HEK293 (cell line): ENCODE measurements at regions not wholly inside any gene's neighbourhood (a gene's known extent, or its start where the extent isn't known, plus 50 kb on each side); places are given as distances from the start of the nearest gene placed in this dataset.

Experiments used
- BCL11A ChIP-seq: fragments of 450-650 bp; formaldehyde crosslinking; IDR thresholded peaks from 2 replicates; pipeline ENCODE4 v1.5.1; 2016; ENCODE audit warnings: low read depth, missing biosample characterization, missing genetic modification characterization
- SETDB1 ChIP-seq: IDR thresholded peaks from one replicate; pipeline ENCODE4 v1.6.1; 2017; ENCODE audit warnings: mild to moderate bottlenecking, low read length, moderate library complexity, mixed read lengths; ENCODE audit not compliant: insufficient read length
- ZNF473 ChIP-seq: fragments of 450-650 bp; formaldehyde crosslinking; IDR thresholded peaks from 2 replicates; pipeline ENCODE4 v1.5.1; 2017; ENCODE audit warnings: missing biosample characterization, missing genetic modification characterization
- ZNF514 ChIP-seq: fragments of 450-650 bp; formaldehyde crosslinking; IDR thresholded peaks from 2 replicates; pipeline ENCODE4 v1.5.1; 2016; ENCODE audit warnings: missing biosample characterization, missing genetic modification characterization
- ZNF596 ChIP-seq: fragments of 450-650 bp; IDR thresholded peaks from 2 replicates; pipeline ENCODE4 v1.5.0; 2018; ENCODE audit warnings: missing biosample characterization, mild to moderate bottlenecking, missing genetic modification characterization, moderate library complexity
- ZNF629 ChIP-seq: fragments of 450-650 bp; formaldehyde crosslinking; IDR thresholded peaks from 2 replicates; pipeline ENCODE4 v1.5.1; 2017; ENCODE audit warnings: missing biosample characterization, missing genetic modification characterization
- ZNF670 ChIP-seq: fragments of 450-650 bp; formaldehyde crosslinking; IDR thresholded peaks from 2 replicates; pipeline ENCODE4 v1.5.1; 2016; ENCODE audit warnings: missing biosample characterization, missing genetic modification characterization, low read depth
- ZNF785 ChIP-seq: fragments of 450-650 bp; formaldehyde crosslinking; IDR thresholded peaks from 2 replicates; pipeline ENCODE4 v1.5.1; 2016; ENCODE audit warnings: missing biosample characterization, missing genetic modification characterization
- TF ChIP-seq, protein P1 (sequence below): fragments of 450-650 bp; formaldehyde crosslinking; IDR thresholded peaks from 2 replicates; pipeline ENCODE4 v1.5.1; 2016; ENCODE audit warnings: missing biosample characterization, missing genetic modification characterization
- TF ChIP-seq, protein P2 (sequence below): fragments of 450-650 bp; formaldehyde crosslinking; IDR thresholded peaks from 2 replicates; pipeline ENCODE4 v1.5.1; 2016; ENCODE audit warnings: missing biosample characterization, missing genetic modification characterization
- TF ChIP-seq, protein P3 (sequence below): fragments of 450-650 bp; formaldehyde crosslinking; IDR thresholded peaks from 2 replicates; pipeline ENCODE4 v1.5.1; 2016; ENCODE audit warnings: missing biosample characterization, missing genetic modification characterization

DNA sequence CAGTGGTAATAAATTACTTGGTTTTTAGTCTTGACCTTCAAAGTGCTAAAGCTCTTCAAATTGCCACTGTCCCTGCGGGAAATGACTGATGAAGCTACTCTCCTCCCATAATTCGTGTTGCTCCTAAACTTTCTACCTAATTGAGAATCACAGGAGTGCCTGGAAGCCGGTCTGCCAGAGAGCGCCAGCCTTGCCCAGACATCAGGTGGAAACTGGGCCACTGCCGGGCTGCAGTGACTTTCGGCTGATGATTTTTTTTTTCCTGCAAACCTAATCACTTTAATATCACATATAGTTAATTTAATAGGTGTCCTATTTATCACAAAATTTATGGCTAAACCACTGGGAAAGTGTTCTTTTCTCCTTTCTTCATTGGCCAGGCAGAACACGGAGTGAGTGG, 59.6 kb upstream of the UBE3C start:
- TF ChIP-seq, protein P1, sequence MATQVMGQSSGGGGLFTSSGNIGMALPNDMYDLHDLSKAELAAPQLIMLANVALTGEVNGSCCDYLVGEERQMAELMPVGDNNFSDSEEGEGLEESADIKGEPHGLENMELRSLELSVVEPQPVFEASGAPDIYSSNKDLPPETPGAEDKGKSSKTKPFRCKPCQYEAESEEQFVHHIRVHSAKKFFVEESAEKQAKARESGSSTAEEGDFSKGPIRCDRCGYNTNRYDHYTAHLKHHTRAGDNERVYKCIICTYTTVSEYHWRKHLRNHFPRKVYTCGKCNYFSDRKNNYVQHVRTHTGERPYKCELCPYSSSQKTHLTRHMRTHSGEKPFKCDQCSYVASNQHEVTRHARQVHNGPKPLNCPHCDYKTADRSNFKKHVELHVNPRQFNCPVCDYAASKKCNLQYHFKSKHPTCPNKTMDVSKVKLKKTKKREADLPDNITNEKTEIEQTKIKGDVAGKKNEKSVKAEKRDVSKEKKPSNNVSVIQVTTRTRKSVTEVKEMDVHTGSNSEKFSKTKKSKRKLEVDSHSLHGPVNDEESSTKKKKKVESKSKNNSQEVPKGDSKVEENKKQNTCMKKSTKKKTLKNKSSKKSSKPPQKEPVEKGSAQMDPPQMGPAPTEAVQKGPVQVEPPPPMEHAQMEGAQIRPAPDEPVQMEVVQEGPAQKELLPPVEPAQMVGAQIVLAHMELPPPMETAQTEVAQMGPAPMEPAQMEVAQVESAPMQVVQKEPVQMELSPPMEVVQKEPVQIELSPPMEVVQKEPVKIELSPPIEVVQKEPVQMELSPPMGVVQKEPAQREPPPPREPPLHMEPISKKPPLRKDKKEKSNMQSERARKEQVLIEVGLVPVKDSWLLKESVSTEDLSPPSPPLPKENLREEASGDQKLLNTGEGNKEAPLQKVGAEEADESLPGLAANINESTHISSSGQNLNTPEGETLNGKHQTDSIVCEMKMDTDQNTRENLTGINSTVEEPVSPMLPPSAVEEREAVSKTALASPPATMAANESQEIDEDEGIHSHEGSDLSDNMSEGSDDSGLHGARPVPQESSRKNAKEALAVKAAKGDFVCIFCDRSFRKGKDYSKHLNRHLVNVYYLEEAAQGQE, result no peak
- TF ChIP-seq ZNF670, result no peak
- TF ChIP-seq, protein P2, sequence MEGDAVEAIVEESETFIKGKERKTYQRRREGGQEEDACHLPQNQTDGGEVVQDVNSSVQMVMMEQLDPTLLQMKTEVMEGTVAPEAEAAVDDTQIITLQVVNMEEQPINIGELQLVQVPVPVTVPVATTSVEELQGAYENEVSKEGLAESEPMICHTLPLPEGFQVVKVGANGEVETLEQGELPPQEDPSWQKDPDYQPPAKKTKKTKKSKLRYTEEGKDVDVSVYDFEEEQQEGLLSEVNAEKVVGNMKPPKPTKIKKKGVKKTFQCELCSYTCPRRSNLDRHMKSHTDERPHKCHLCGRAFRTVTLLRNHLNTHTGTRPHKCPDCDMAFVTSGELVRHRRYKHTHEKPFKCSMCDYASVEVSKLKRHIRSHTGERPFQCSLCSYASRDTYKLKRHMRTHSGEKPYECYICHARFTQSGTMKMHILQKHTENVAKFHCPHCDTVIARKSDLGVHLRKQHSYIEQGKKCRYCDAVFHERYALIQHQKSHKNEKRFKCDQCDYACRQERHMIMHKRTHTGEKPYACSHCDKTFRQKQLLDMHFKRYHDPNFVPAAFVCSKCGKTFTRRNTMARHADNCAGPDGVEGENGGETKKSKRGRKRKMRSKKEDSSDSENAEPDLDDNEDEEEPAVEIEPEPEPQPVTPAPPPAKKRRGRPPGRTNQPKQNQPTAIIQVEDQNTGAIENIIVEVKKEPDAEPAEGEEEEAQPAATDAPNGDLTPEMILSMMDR (tag by site-specific recombination), result no peak
- no peak for TF ChIP-seq SETDB1
- TF ChIP-seq, protein P3, sequence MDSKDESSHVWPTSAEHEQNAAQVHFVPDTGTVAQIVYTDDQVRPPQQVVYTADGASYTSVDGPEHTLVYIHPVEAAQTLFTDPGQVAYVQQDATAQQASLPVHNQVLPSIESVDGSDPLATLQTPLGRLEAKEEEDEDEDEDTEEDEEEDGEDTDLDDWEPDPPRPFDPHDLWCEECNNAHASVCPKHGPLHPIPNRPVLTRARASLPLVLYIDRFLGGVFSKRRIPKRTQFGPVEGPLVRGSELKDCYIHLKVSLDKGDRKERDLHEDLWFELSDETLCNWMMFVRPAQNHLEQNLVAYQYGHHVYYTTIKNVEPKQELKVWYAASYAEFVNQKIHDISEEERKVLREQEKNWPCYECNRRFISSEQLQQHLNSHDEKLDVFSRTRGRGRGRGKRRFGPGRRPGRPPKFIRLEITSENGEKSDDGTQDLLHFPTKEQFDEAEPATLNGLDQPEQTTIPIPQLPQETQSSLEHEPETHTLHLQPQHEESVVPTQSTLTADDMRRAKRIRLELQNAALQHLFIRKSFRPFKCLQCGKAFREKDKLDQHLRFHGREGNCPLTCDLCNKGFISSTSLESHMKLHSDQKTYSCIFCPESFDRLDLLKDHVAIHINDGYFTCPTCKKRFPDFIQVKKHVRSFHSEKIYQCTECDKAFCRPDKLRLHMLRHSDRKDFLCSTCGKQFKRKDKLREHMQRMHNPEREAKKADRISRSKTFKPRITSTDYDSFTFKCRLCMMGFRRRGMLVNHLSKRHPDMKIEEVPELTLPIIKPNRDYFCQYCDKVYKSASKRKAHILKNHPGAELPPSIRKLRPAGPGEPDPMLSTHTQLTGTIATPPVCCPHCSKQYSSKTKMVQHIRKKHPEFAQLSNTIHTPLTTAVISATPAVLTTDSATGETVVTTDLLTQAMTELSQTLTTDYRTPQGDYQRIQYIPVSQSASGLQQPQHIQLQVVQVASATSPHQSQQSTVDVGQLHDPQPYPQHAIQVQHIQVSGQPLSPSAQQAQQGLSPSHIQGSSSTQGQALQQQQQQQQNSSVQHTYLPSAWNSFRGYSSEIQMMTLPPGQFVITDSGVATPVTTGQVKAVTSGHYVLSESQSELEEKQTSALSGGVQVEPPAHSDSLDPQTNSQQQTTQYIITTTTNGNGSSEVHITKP, result no peak
- TF ChIP-seq ZNF473 (tag by site-specific recombination), result no peak
- TF ChIP-seq ZNF629, result no peak
- TF ChIP-seq ZNF596, result no peak
- no peak for TF ChIP-seq ZNF785 (tag by site-specific recombination)
- no peak for TF ChIP-seq ZNF514 (tag by site-specific recombination)
- no peak for TF ChIP-seq BCL11A (tag by site-specific recombination)
